Inflammatory macrophage treated with lipopolysaccharide for 1 hour (primary cell): ENCODE measurements at regions not wholly inside any gene's neighbourhood (a gene's known extent, or its start where the extent isn't known, plus 50 kb on each side); places are given as distances from the start of the nearest gene placed in this dataset.
A peak's percentile ranks its signal among the peaks of the same experiment; 100 is the strongest.
"Not testable (repeated sequence)": the region's sequence is repeated elsewhere in the genome, so short reads cannot be mapped to it uniquely, and the experiment has no call there.

Source experiments
- DNase-seq, 2 donors: peaks; one replicate each; pipeline ENCODE4 v3.0.0-alpha.2; 2020 to 2022

- DNase-seq = peak in 1 of 2 donors; percentile 12
These were observed 141.2 kb upstream of the ATXN1 start for GRCh38 chr6:16902502-16902901.

DNA sequence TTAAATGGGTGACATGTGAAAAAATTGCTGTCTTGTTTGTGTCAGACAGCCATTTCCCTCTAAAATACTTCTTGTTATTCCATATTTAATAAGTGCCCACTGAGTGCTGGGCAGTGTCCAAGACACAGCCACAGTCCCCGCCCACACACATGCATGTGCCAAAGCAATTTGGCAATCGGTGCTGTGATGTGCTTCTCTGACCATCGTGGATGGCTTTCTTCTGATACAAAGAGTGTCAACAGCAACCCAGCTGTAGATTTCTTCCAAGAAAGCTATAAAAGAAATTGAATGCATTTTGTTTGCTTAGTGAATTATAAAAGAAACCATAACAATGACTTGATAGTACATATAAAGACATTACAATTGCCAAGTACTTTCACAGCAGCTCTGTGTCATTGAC lies 140.5 kb upstream of the ATXN1 start:
- peak; percentile 85 to 89 for DNase-seq

DNA sequence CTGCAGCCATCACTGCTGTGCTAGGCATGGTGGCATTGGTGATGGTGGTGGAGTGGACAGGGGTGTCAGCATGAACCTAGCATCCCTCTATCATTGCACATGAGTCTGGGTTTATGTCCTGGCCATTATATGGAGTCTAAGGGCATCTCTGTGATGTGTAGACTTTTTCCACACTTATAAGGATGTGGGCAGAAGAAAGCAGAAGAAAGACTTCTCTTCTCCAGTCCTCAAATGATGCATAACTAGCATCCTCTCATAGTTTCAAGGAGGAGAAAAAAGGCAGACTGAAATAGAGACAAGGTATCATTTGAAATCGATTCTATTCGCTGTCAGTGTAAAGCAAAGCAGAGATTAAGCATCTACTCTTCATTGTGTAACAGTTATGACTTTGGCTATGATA lies 140.0 kb upstream of the ATXN1 start:
- DNase-seq = peak in 1 of 2 donors; percentile 31

- DNase-seq = no peak
These were observed 137.6 kb upstream of the ATXN1 start for GRCh38 chr6:16898640-16899396.

GRCh38 chr6:16897669-16898068 lies 136.4 kb upstream of the ATXN1 start:
- no peak for DNase-seq

DNA sequence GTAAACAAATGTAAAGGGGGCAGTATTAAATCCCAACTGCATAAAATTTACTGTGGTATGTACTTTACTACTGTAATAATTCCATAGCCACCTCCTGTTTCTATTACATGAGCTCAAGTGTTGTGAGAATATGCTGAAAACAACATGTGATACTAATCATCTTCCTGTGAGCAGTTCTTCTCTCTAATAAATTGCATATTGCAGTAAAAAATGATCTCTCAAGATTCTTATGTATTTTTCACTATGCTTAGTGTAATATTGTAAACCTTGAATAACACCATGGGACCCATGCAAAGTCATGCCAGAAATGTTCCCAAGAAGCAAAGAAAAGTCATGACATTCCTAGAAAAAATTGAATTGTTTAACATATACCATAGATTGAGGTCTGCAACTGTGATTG lies 133.0 kb upstream of the ATXN1 start:
- DNase-seq = no peak

- DNase-seq = not testable (repeated sequence)
These were observed 129.8 kb upstream of the ATXN1 start for GRCh38 chr6:16891110-16891509.

DNA sequence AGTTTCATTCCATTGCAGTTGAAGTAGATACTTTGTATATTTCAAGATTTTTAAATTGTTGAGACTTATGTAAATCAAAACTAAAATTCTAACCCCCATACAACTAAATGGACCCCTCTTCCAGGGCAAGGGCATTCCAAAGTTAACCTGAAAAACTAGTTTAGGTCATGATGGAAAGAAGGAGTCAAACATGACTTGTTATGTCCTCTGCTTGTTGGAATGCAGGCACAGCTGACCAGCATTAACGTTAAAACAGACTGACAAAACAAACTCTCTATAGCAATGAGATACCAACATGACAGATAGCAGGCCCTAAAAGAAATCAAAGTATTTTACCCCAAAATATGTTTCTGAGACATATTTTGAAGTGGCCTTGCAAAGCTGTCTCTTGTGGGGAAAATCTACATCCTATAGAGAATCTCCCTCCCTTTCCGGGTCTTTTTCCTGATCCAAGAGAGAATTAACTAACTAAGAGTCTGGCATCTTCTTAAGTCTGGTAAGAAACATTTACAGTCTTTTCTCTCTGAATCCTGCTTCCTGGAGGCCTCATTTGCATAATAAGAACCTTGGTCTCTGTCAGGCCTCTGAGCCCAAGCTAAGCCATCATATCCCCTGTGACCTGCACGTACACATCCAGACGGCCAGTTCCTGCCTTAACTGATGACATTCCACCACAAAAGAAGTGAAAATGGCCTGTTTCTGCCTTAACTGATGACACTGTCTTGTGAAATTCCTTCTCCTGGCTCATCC lies 124.3 kb upstream of the ATXN1 start:
- no peak for DNase-seq

GRCh38 chr6:16884526-16884925 lies 123.3 kb upstream of the ATXN1 start:
- DNase-seq = no peak

- DNase-seq = no peak
These were observed 122.2 kb upstream of the ATXN1 start for GRCh38 chr6:16883414-16883813.

DNA sequence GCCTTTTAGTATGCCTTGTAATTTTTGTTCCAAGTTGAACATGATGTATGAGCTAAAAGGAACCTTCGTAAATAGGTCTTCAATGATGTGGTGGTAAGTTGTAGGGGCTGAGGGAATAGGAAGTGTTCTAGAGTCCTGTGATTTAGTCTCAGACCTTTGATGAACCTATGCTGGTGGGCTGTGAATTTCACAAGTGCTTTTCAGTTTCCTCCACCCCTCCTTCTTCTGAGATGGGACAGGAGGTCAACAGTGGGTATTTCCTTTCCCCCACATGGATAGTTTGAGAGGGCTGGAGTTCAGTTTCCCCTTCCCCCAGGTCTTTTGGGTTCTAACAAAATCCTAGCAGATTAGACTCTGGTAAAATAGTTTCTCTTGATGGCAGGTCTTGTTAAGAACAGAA lies 121.0 kb upstream of the ATXN1 start:
- DNase-seq = no peak

DNA sequence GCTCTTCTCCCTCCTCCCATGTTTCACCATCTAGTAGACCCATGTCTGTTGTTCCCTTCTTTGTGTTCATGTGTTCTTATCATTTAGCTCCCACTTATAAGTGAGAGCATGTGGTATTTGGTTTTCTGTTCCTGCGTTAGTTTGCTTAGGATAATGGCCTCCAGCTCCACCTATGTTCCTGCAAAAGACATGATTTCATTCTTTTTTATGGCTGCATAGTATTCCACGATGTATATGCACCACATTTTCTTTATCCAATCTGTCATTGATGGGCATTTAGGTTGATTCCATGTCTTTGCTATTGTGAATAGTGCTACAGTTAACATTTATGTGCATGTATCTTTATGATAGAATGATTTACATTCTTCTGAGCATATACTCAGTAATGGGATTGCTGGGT lies 115.6 kb upstream of the ATXN1 start:
- DNase-seq = not testable (repeated sequence)

- DNase-seq = no peak
These were observed 114.9 kb upstream of the ATXN1 start for GRCh38 chr6:16876201-16876600.

GRCh38 chr6:16873698-16874097 lies 112.4 kb upstream of the ATXN1 start:
- DNase-seq = no peak

- DNase-seq = no peak
These were observed 111.4 kb upstream of the ATXN1 start for GRCh38 chr6:16872543-16873235.

DNA sequence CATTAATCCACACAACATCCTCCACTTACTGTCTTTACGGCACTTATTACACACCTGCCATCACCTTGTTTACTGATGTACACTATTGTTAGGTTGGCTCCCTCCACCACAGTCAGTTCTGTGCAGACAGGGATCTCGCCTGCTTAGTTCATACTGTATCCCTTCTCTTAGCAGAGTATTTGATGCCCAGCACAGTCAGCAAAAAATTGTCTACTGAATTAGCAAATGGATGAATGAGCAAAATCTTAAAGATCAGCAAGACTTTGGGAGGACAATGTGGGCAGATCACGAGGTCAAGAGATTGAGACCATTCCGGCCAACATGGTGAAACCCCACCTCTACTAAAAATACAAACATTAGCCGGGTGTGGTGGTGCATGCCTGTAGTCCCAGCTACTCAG lies 109.8 kb upstream of the ATXN1 start:
- DNase-seq = no peak

DNA sequence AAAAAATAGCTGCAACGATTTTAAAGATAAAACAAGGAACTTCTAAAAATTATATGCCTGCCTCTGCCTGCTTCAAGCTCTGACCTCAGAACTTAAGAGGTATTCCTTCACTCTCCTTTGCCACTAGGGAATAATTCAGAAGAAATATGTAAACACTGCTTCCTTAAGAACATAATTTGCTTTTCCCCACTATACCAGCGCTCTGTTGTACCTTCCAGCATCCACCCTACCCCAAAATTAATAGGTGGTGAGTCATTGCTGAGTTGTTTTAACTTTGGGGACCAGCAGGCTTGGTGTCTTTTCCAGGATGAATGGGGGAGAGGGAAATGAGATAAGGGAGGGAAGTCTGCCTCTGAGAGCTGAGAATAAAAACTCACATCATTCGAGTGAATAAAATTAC lies 107.7 kb upstream of the ATXN1 start:
- DNase-seq = no peak

GRCh38 chr6:16857969-16858592 lies 96.8 kb upstream of the ATXN1 start:
- no peak for DNase-seq

DNA sequence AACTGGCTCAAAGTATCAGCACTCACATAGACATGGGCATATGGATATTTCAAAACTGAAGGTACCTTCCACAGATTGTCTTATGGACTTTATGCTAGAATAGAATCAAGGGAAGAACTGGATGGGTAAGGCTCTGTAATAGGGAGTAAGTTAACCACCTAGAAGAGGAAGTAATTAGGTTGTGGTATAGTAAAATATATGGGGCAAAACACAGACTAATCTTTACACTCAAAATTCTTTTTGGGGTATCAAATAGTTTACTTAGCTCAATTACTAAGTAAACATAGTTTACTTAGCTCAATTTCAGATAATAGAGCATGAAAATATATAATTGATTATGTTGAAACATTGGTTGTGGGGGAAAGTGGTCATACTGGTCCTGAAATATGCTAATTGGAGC lies 94.2 kb upstream of the ATXN1 start:
- no peak for DNase-seq

GRCh38 chr6:16854986-16855385 lies 93.7 kb upstream of the ATXN1 start:
- DNase-seq = no peak

DNA sequence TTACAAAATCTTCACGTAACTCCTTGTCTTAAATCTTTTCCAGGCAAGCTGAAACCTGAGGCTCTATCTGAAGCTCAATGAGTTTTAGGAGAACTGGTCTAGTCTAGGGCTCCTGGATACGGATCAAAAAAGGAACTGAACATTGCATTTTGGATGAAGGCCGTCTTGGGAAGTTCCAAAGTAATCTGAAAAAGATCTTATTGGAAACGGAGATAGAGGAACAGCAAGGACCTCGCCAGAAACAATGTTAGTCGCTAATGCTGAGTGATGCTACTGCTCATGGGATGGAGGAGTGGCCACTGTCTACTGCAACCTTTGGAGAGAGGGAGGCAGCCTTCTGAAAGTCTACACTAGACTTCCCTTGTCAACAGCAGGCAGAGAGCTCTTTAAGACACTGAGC lies 91.4 kb upstream of the ATXN1 start:
- peak; percentile 54 to 57 for DNase-seq

DNA sequence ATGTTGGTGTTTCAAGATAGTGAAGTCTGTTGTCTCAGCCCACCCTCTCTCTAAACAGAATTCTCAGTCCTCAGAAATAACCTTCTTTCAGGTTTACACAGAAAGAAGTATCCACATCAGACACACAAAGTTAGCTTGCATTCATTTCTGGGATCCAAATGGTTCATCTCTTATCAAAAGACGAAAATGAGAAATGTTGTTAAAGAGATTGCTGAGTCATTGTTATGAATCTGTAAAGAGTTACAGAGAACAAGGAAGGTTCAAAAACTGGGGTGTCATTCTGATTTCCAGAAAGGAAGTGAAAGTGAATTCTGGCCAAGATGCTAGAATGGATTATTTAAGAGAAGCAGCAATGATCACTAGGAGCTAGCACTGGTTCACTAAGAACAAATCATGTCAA lies 90.5 kb upstream of the ATXN1 start:
- DNase-seq = peak; percentile 83 to 85

DNA sequence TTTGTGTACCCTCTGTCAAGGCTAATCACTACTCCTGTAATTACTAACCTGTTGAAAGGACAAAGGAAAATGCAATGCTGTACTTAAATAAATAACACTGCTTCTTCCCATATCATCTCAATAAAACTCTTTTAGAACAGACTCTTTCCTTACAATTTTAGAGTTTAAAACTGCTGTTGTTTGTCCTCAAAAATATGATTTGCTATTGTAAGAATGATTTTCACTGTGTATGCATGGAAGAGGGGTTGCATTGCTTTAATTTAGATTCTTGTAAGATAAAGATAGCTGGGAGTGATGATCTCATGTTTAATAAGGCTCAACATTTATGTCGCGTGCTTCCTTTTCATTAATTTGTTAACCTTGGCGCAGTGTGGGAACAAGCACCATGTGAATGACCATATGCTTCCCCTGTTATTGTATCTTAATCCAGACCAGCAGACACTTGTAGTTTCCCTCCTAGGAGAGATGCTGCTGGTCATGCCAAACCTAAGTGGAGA lies 89.8 kb upstream of the ATXN1 start:
- DNase-seq = no peak
